ENCODE measurements at regions not wholly inside any gene's neighbourhood (a gene's known extent, or its start where the extent isn't known, plus 50 kb on each side); places are given as distances from the start of the nearest gene placed in this dataset.

DNA sequence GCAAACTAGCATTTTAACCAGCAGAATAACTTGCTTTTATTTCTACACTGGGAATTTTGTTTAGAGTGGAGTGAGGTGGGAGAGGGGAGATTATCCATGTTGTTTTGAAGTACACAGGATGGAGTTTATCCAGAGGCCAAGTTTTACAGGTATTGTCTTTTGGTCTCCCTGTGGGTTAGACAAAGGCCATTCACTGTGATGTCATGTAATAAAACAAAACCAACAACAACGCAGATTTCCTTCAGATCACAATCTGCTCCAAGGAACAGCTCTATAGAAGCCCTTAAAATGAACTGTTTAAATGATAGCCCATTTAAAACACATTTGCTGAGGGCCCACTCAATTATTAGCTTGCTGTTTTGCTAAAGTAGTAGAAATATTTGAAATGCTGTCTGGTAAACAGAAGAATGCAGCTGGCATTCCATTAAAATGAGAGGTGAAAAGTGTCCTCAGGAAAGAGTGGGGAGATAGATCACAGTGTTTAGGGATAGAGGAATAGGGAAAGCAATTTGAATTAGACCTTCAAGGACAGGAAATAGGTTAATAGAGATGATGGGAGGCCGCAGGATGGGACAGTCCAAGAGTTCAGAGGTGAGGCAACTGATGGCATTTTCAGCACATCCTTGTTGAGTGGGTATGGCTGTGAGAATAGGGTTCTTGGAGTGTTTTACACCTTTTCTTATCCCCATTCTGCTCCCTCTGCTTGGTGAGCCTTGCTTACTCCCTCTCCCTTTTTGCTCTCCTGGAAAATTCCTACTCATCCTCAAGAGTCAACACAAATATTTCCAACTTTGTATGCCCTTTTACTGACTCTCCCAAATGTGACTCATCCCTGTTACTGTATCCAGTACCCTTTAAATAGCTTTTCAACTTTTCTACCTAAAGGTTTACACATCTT is 140.1 kb upstream of the NR3C1 start:
- FAIRE-seq (no peak), DNase-seq (ENCODE audit: extremely low read depth in 1 of 4, low spot score in 3 of 4) (no peak), ATAC-seq (no peak)
- Histone ChIP-seq H3K27me3 (ENCODE audit: control insufficient read depth in 2 of 2, insufficient read depth in 2 of 2, low read length in 2 of 2) (no peaks in the 10 kb centered on the region), H3K36me3 (ENCODE audit: control insufficient read depth, insufficient read depth, low read length) (no peaks in the 10 kb centered on the region), H4K20me1 (replicated peaks; ENCODE audit: control insufficient read depth, insufficient read depth, low read length) (no peaks in the 10 kb centered on the region), H3K4me2 (ENCODE audit: insufficient read depth, low read length) (no peak overlapping the region), H3K4me1 (replicated peaks in 1 of 2; ENCODE audit: control insufficient read depth in 2 of 2, insufficient read depth in 2 of 2, low read length in 2 of 2) (no peaks in the 10 kb centered on the region), H3K27ac (ENCODE audit: extremely low read depth, low read depth, low read length) (no peak overlapping the region), H2AFZ (ENCODE audit: low read depth, low read length) (no peak overlapping the region), H3K9me1 (ENCODE audit: control insufficient read depth, insufficient read depth, low read length) (no peaks in the 10 kb centered on the region), H3K9me3 (replicated peaks; ENCODE audit: control insufficient read depth, insufficient read depth, low read depth, low read length) (no peaks in the 10 kb centered on the region), H3K4me3 (no peak overlapping the region), H3K79me2 (ENCODE audit: control insufficient read depth, insufficient read depth, low read length) (no peaks in the 10 kb centered on the region), H3K9ac (ENCODE audit: insufficient read depth in 1 of 2, low read depth in 2 of 2, low read length in 2 of 2) (no peak overlapping the region)
- POLR2A ChIA-PET = no interaction called here
- WGBS (ENCODE audit: insufficient coverage, low coverage, missing lambda C conversion rate) = 0% methylated on average over 2 of the region's 2 CpGs
- intact Hi-C loops (cut with micrococcal nuclease) = no loop called here
- TF ChIP-seq GATAD2A (IDR thresholded peaks at IDR 0.05) (no peak), ZNF780A (CRISPR knock-in tag; IDR thresholded peaks at IDR 0.05) (no peak), MXI1 (IDR thresholded peaks at IDR 0.05; ENCODE audit: low read depth, low read length) (no peak), ILK (tag; IDR thresholded peaks at IDR 0.05; ENCODE audit: borderline replicate concordance, low read depth) (no peak), HMGN3 (IDR thresholded peaks at IDR 0.05; ENCODE audit: borderline replicate concordance, extremely low read depth, insufficient read length, low read depth, low read length) (no peak)
- no TSS peak for BruUV-seq (replicated peaks)
- in situ Hi-C loops (cut with MboI) = no loop called here
- CTCF ChIA-PET (ENCODE audit: low intra/inter-chr PET ratio) = no interaction called here

DNA sequence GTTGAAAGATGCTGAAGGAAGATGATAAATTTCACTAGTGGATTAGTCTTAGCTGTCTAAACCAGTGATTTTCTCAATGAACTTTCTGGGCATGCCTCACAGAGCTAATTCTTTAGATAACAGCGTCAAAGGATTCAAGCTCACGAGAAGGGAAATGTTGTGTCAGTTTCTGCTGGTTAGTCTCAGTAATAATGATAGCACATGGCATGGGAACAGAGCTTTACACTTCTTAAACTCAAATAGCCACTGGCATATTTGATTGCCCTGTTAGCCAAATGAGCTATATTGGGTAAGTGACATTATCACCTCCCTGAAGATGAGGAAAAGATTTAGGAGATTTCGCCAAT is 139.3 kb upstream of the NR3C1 start:
- Histone ChIP-seq H3K4me1 (replicated peaks in 1 of 2; ENCODE audit: control insufficient read depth in 2 of 2, insufficient read depth in 2 of 2, low read length in 2 of 2) (no peaks in the 10 kb centered on the region), H3K4me3 (no peak overlapping the region), H3K9me1 (ENCODE audit: control insufficient read depth, insufficient read depth, low read length) (no peaks in the 10 kb centered on the region), H2AFZ (ENCODE audit: low read depth, low read length) (no peak overlapping the region), H3K27me3 (ENCODE audit: control insufficient read depth in 2 of 2, insufficient read depth in 2 of 2, low read length in 2 of 2) (no peaks in the 10 kb centered on the region), H3K36me3 (ENCODE audit: control insufficient read depth, insufficient read depth, low read length) (no peaks in the 10 kb centered on the region), H3K27ac (ENCODE audit: extremely low read depth, low read depth, low read length) (no peak overlapping the region), H3K4me2 (ENCODE audit: insufficient read depth, low read length) (no peak overlapping the region), H3K79me2 (ENCODE audit: control insufficient read depth, insufficient read depth, low read length) (no peaks in the 10 kb centered on the region), H3K9me3 (replicated peaks; ENCODE audit: control insufficient read depth, insufficient read depth, low read depth, low read length) (no peaks in the 10 kb centered on the region), H4K20me1 (replicated peaks; ENCODE audit: control insufficient read depth, insufficient read depth, low read length) (no peaks in the 10 kb centered on the region), H3K9ac (ENCODE audit: insufficient read depth in 1 of 2, low read depth in 2 of 2, low read length in 2 of 2) (no peak overlapping the region)
- no peak for DNase-seq (ENCODE audit: extremely low read depth in 1 of 4, low spot score in 3 of 4)
- ChIA-PET CTCF (ENCODE audit: low intra/inter-chr PET ratio) (no interaction called here), POLR2A (no interaction called here)
- intact Hi-C loops (cut with micrococcal nuclease) (no loop called here), in situ Hi-C loops (cut with MboI) (no loop called here)
- no peak for FAIRE-seq
- TF ChIP-seq ZNF274 (IDR thresholded peaks at IDR 0.05; ENCODE audit: borderline replicate concordance, low read depth, low read length) = no peak
- no peak for TF ChIP-seq PYGO2 (tag; IDR thresholded peaks at IDR 0.05)
- no peak for TF ChIP-seq U2AF2 (optimal IDR thresholded peaks at IDR 0.05; ENCODE audit: low read depth, low read length)
- TF ChIP-seq, protein P1, sequence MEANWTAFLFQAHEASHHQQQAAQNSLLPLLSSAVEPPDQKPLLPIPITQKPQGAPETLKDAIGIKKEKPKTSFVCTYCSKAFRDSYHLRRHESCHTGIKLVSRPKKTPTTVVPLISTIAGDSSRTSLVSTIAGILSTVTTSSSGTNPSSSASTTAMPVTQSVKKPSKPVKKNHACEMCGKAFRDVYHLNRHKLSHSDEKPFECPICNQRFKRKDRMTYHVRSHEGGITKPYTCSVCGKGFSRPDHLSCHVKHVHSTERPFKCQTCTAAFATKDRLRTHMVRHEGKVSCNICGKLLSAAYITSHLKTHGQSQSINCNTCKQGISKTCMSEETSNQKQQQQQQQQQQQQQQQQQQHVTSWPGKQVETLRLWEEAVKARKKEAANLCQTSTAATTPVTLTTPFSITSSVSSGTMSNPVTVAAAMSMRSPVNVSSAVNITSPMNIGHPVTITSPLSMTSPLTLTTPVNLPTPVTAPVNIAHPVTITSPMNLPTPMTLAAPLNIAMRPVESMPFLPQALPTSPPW (CRISPR knock-in tag; IDR thresholded peaks at IDR 0.05) = no peak
- no peak for TF ChIP-seq THRAP3 (IDR thresholded peaks at IDR 0.05; ENCODE audit: borderline replicate concordance)
- no peak for TF ChIP-seq IRF1 (CRISPR knock-in tag; IDR thresholded peaks at IDR 0.05; ENCODE audit: borderline replicate concordance)
- ATAC-seq = no peak
- 0% methylated on average over 3 of the region's 3 CpGs for WGBS (ENCODE audit: insufficient coverage, low coverage, missing lambda C conversion rate)
- BruUV-seq (replicated peaks) = no TSS peak

Measured in K562 (cell line).